Loucy (cell line): ENCODE measurements at regions not wholly inside any gene's neighbourhood (a gene's known extent, or its start where the extent isn't known, plus 50 kb on each side); places are given as distances from the start of the nearest gene placed in this dataset.

Experiments
- H2AFZ ChIP-seq: fragments of 200-600 bp; sonication (generic); 2 replicates; pipeline ENCODE4 v1.6.0; 2016; ENCODE audit warnings: antibody characterized with exemption, mild to moderate bottlenecking, low read length, moderate library complexity
- H3F3A ChIP-seq: fragments of 200-600 bp; 2 replicates; pipeline ENCODE4 v1.6.0; 2016; ENCODE audit warnings: antibody characterized with exemption, low read depth, mild to moderate bottlenecking
- H3K27me3 ChIP-seq: fragments of 200-600 bp; sonication (generic); 2 replicates; pipeline ENCODE4 v1.6.1; 2014; ENCODE audit warnings: low read length, mild to moderate bottlenecking; ENCODE audit not compliant: insufficient read depth, poor library complexity, severe bottlenecking
- H3K36me3 ChIP-seq: fragments of 200-600 bp; sonication (generic); 2 replicates; pipeline ENCODE4 v1.6.1; 2016; ENCODE audit warnings: low read length; ENCODE audit not compliant: insufficient read depth
- H3K4me1 ChIP-seq: fragments of 200-600 bp; sonication (generic); 2 replicates; pipeline ENCODE4 v1.5.1; 2014; ENCODE audit warnings: low read length, mild to moderate bottlenecking; ENCODE audit not compliant: insufficient read depth, poor library complexity, severe bottlenecking
- H3K4me2 ChIP-seq: fragments of 200-600 bp; sonication (generic); 2 replicates; pipeline ENCODE4 v1.6.0; 2014; ENCODE audit warnings: antibody characterized with exemption, low read length, low read depth, mild to moderate bottlenecking; ENCODE audit not compliant: poor library complexity, severe bottlenecking
- H3K4me3 ChIP-seq: fragments of 200-600 bp; sonication (generic); 2 replicates; pipeline ENCODE4 v1.5.1; 2014; ENCODE audit warnings: low read length, mild to moderate bottlenecking, mixed read lengths; ENCODE audit not compliant: poor library complexity, severe bottlenecking
- H3K79me2 ChIP-seq: fragments of 200-600 bp; sonication (generic); 2 replicates; pipeline ENCODE4 v1.6.1; 2014; ENCODE audit warnings: low read length; ENCODE audit not compliant: insufficient read depth
- H3K9ac ChIP-seq: fragments of 200-600 bp; sonication (generic); 2 replicates; pipeline ENCODE4 v1.6.0; 2014; ENCODE audit warnings: mild to moderate bottlenecking, low read depth, low read length, moderate library complexity; ENCODE audit not compliant: poor library complexity, severe bottlenecking
- H3K9me2 ChIP-seq: fragments of 200-600 bp; sonication (generic); replicated peaks from 2 replicates; pipeline ENCODE4 v1.6.1; 2016; ENCODE audit warnings: low read depth, low read length, mixed read lengths
- H3K9me3 ChIP-seq: fragments of 200-600 bp; sonication (generic); 2 replicates; pipeline ENCODE4 v1.6.1; 2014; ENCODE audit warnings: mild to moderate bottlenecking, antibody characterized with exemption, low read length, low read depth; ENCODE audit not compliant: insufficient read depth
- H4K20me1 ChIP-seq: fragments of 200-600 bp; sonication (generic); 2 replicates; pipeline ENCODE4 v1.6.0; 2014; ENCODE audit warnings: antibody characterized with exemption, low read length, mild to moderate bottlenecking; ENCODE audit not compliant: insufficient read depth, poor library complexity, severe bottlenecking
- EZH2phosphoT487 ChIP-seq: fragments of 200-600 bp; IDR thresholded peaks from 2 replicates; pipeline ENCODE4 v1.6.1; 2018; ENCODE audit warnings: antibody characterized with exemption, mild to moderate bottlenecking, moderate library complexity, borderline replicate concordance
- TF ChIP-seq, protein P1 (sequence below): fragments of 200-600 bp; sonication (generic); conservative IDR thresholded peaks from 2 replicates; pipeline ENCODE4 v1.5.1; 2014; ENCODE audit warnings: mild to moderate bottlenecking, antibody characterized with exemption, low read length

DNA sequence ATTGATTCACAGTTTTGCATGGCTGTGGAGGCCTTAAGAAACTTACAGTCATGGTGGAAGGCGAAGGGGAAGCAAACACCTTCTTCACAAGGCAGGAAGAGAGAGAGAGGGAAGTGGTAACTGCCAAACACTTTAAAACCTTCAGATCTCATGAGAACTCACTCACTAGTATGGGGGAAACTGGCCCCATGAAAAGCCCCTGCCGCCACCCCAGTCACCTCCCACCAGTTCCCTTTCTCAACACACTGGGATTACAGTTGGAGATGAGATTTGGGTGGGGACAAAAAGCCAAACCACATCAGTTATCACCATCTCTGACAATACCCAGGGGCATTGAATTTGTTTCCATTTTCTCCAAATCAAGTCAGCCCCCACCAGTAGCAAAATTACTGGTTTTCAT lies 740.4 kb downstream of the GATA3 start:
- H2AFZ ChIP-seq, result no peak overlapping the region

DNA sequence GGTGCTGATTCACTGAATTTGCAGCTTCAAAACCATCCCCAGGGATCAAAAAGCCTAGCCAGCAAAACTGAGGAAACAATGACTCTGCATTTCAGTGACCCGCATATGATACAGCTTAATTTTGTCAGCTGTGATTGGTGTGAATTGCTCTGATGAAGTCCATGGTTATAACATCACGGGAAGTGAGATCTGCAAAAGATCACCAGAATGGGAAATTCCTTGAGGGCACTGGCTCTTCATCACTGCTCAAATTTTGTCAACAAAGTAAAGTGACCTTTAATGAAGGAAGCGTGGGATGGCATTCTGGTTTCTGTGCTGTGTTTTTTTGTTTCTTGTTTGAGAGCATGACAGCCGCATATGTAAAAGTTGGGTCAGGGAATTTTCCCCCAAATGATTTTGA lies 745.9 kb downstream of the GATA3 start:
- Histone ChIP-seq H3K9me3 (0 out of 2 replicates have a peak, but pooled peaks cover 3% of the 10 kb centered on the region), H3K4me2 (no peak overlapping the region), H3K27me3 (no peaks in the 10 kb centered on the region), H3K9me2 (no peaks in the 10 kb centered on the region), H3K9ac (no peak overlapping the region), H2AFZ (no peak overlapping the region), H3F3A (no peaks in the 10 kb centered on the region), H4K20me1 (no peaks in the 10 kb centered on the region), H3K79me2 (no peaks in the 10 kb centered on the region), H3K4me3 (no peak overlapping the region), H3K36me3 (no peaks in the 10 kb centered on the region), H3K4me1 (no peaks in the 10 kb centered on the region)
- no peak for TF ChIP-seq EZH2phosphoT487
- TF ChIP-seq, protein P1, sequence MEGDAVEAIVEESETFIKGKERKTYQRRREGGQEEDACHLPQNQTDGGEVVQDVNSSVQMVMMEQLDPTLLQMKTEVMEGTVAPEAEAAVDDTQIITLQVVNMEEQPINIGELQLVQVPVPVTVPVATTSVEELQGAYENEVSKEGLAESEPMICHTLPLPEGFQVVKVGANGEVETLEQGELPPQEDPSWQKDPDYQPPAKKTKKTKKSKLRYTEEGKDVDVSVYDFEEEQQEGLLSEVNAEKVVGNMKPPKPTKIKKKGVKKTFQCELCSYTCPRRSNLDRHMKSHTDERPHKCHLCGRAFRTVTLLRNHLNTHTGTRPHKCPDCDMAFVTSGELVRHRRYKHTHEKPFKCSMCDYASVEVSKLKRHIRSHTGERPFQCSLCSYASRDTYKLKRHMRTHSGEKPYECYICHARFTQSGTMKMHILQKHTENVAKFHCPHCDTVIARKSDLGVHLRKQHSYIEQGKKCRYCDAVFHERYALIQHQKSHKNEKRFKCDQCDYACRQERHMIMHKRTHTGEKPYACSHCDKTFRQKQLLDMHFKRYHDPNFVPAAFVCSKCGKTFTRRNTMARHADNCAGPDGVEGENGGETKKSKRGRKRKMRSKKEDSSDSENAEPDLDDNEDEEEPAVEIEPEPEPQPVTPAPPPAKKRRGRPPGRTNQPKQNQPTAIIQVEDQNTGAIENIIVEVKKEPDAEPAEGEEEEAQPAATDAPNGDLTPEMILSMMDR, result no peak

More for the DNA sequence above, 740.4 kb downstream of the GATA3 start:
- no peak overlapping the region for H3K4me2 ChIP-seq
- no peaks in the 10 kb centered on the region for H3F3A ChIP-seq
- no peak overlapping the region for H3K9ac ChIP-seq
- TF ChIP-seq, protein P1, result no peak
- TF ChIP-seq EZH2phosphoT487, result no peak
- no peaks in the 10 kb centered on the region for H3K4me1 ChIP-seq
- no peaks in the 10 kb centered on the region for H3K9me3 ChIP-seq
- H3K9me2 ChIP-seq, result no peaks in the 10 kb centered on the region
- H4K20me1 ChIP-seq, result no peaks in the 10 kb centered on the region
- H3K4me3 ChIP-seq, result no peak overlapping the region
- no peaks in the 10 kb centered on the region for H3K27me3 ChIP-seq
- H3K79me2 ChIP-seq, result no peaks in the 10 kb centered on the region
- no peaks in the 10 kb centered on the region for H3K36me3 ChIP-seq

DNA sequence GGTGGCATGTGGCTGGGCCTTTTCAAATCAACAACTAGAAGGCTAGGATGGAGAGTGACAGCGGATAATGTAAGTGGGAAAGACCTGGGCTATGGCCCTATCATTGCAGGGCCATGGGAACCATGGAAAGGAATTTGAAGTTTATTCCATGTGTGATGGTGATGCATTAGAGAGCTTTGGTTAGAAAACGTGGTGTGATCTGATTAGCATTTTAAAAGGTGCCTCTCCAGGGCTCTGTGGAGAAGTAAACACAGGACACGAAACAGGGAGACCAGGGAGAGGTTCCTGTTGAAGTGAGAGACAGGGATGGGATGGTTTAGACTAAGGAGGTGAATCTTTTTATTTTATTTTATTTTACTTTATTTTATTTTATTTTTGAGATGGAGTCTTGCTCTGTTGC lies 749.5 kb downstream of the GATA3 start:
- Histone ChIP-seq H3K9me2 (no peaks in the 10 kb centered on the region), H3K36me3 (no peaks in the 10 kb centered on the region), H3K9me3 (0 out of 2 replicates have a peak, but pooled peaks cover 3% of the 10 kb centered on the region), H3F3A (no peaks in the 10 kb centered on the region), H3K27me3 (no peaks in the 10 kb centered on the region), H2AFZ (no peak overlapping the region), H3K9ac (no peak overlapping the region), H3K4me3 (no peak overlapping the region), H3K4me2 (no peak overlapping the region), H4K20me1 (no peaks in the 10 kb centered on the region), H3K79me2 (no peaks in the 10 kb centered on the region), H3K4me1 (no peaks in the 10 kb centered on the region)
- no peak for TF ChIP-seq EZH2phosphoT487

DNA sequence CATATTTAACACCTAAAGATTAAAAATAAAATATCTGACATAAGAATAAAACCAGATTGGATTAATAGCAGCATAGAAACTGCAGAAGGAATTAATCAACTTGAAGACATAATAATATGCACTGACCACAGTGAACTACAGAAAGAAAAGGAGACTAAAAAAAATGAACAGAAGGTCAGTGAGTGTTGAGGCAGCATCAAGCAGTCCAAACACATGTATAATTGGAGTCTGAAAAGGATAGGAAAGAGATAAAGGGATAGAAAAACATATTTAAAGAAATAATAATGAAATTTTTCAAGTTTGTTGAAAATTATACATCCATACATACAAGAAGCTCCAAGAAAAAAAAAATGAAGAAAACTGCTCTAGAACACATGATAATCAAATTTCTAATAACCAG lies 756.2 kb downstream of the GATA3 start:
- TF ChIP-seq, protein P1, result no peak
- TF ChIP-seq EZH2phosphoT487, result no peak
- no peak overlapping the region for H3K4me2 ChIP-seq
- no peak overlapping the region for H3K4me3 ChIP-seq
- H3K4me1 ChIP-seq, result no peaks in the 10 kb centered on the region
- no peak overlapping the region for H2AFZ ChIP-seq
- H3K9ac ChIP-seq, result no peak overlapping the region
- H3F3A ChIP-seq, result no peaks in the 10 kb centered on the region
- no peaks in the 10 kb centered on the region for H3K9me3 ChIP-seq
- no peaks in the 10 kb centered on the region for H4K20me1 ChIP-seq
- no peaks in the 10 kb centered on the region for H3K9me2 ChIP-seq
- no peaks in the 10 kb centered on the region for H3K36me3 ChIP-seq
- no peaks in the 10 kb centered on the region for H3K79me2 ChIP-seq
- H3K27me3 ChIP-seq, result no peaks in the 10 kb centered on the region
